Spleen (tissue), 11 donors: ENCODE measurements at regions not wholly inside any gene's neighbourhood (a gene's known extent, or its start where the extent isn't known, plus 50 kb on each side); places are given as distances from the start of the nearest gene placed in this dataset.
"Not testable (repeated sequence)": the region's sequence is repeated elsewhere in the genome, so short reads cannot be mapped to it uniquely, and the experiment has no call there.

Experiments used
- DNase-seq: peaks from one replicate; pipeline ENCODE4 v3.0.0-alpha.2; 2020
- H3K27ac ChIP-seq, 8 donors: fragments of 200-600 bp; sonication (generic) in 7 of 8; 1 replicate in 4 of 8; 2 replicates in 4 of 8; pipeline versions ENCODE4 v1.5.0 to v1.8.0; 2016 to 2021; ENCODE audit warnings: inconsistent platforms in 4 of 8, mild to moderate bottlenecking in 4 of 8, moderate library complexity in 1 of 8
- H3K27me3 ChIP-seq, 7 donors: fragments of 200-600 bp; sonication (generic) in 6 of 7; replicated peaks in 1 of 7; 1 replicate in 4 of 7; 2 replicates in 3 of 7; pipeline versions ENCODE4 v1.5.0 to v1.8.0; 2016 to 2021; ENCODE audit warnings: inconsistent platforms in 3 of 7, mild to moderate bottlenecking in 1 of 7
- H3K36me3 ChIP-seq, 6 donors: fragments of 200-600 bp; sonication (generic) in 5 of 6; 1 replicate in 4 of 6; 2 replicates in 2 of 6; pipeline versions ENCODE4 v1.5.0 to v1.8.0; 2016 to 2021; ENCODE audit warnings: inconsistent platforms in 2 of 6
- H3K4me1 ChIP-seq, 6 donors: fragments of 200-600 bp; sonication (generic) in 5 of 6; 1 replicate in 3 of 6; 2 replicates in 3 of 6; pipeline versions ENCODE4 v1.5.0 to v1.8.0; 2016 to 2021; ENCODE audit warnings: inconsistent platforms in 3 of 6
- H3K4me3 ChIP-seq, 8 donors: fragments of 200-600 bp; sonication (generic) in 7 of 8; 1 replicate in 4 of 8; 2 replicates in 4 of 8; pipeline versions ENCODE4 v1.5.0 to v1.8.0; 2016 to 2021; ENCODE audit warnings: inconsistent platforms in 4 of 8, mild to moderate bottlenecking in 4 of 8, moderate library complexity in 2 of 8
- H3K9me3 ChIP-seq, 8 donors: fragments of 200-600 bp; sonication (generic) in 7 of 8; 1 replicate in 4 of 8; 2 replicates in 4 of 8; pipeline versions ENCODE4 v1.5.0 to v1.8.0; 2016 to 2021; ENCODE audit warnings: inconsistent platforms in 4 of 8
- POLR2A ChIP-seq, 3 donors: fragments of 450-650 bp; IDR thresholded peaks; one replicate each; pipeline ENCODE4 v1.5.1; 2017; ENCODE audit warnings: antibody characterized with exemption in 3 of 3, mild to moderate bottlenecking in 1 of 3
- POLR2AphosphoS5 ChIP-seq, 3 donors: sonication (generic); formaldehyde crosslinking; IDR thresholded peaks; one replicate each; pipeline ENCODE4 v1.5.1; 2017; ENCODE audit warnings: antibody characterized with exemption in 3 of 3
- WGBS, 5 donors: extraction: QIAGEN DNeasy Blood & Tissue Kit in 3 of 5; methylation state at CpG; one replicate each; pipeline versions ENCODE4 v1.1.5 to v1.1.7; 2013 to 2018; 5-methylcytosine and 5-hydroxymethylcytosine counted together
- intact Hi-C: fragments of 100-400 bp; cut with DNase I; formaldehyde crosslinking; loops from one replicate; pipeline ENCODE4 v1.15.0; 2023; ENCODE audit warnings: low total_unique reads
- TF ChIP-seq, protein P1 (sequence below), 11 experiments: fragments of 200-600 bp in 7 of 11; fragments of 450-650 bp in 4 of 11; sonication (generic) in 4 of 11; IDR thresholded peaks in 8 of 11; conservative IDR thresholded peaks in 3 of 11; 1 replicate in 7 of 11; 2 replicates in 4 of 11; pipeline versions ENCODE4 v1.4.0 to v1.8.0; 2016 to 2021; ENCODE audit warnings: antibody characterized with exemption in 11 of 11, inconsistent platforms in 4 of 11, mild to moderate bottlenecking in 1 of 11
- donor health status: healthy with polysubstance abuse.
- donor health status: DM: no; HTN: no; CAD: no; lungs with moderate emphysema.
- donor health status: DM: no; HTN: no; CAD: no.
- donor health status: Bipolar disorder and iron deficiency.
- donor health status: healthy.
- donor health status: DM: no; HTN: no; CAD: no.
- donor health status: DM: yes; HTN: yes; CAD: no.

DNA sequence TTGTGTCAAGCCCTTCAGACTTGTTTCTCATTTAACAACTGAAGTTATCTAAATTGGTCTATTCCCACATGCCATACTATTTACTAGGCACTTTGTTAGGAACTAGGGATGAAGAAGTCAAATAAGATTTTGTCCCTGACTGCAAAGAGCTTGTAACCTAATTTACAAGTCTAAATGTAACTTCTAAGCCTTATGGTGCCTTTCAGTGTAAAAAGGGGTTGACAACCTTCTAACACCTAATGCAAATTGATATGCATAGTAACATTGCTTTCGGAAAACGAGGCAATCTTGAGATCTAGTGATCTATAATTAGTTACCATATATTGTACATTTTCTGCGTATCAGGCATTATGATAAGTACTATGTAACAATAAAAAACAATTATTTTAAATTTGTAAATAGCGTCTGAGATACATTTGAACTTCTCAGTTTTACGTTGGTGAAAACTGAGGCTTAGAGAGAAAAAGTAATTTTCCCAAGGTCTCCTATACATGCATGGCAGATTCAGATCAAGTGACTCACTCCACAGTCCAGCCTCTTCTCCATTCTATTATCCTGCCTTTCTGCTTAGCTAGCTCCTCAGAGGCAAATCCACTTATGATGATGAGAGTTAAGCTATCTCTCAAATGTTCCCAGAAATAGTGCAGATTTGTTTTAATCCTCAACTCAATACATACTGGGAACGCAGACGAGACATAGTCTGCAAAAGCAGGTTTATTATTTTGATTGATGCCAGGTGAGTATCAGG, 764.9 kb upstream of the SLITRK5 start:
- DNase-seq, result no peak
- intact Hi-C loops, result no loop called here
- no peak for TF ChIP-seq POLR2AphosphoS5 (IDR thresholded peaks at IDR 0.05)
- TF ChIP-seq, protein P1, sequence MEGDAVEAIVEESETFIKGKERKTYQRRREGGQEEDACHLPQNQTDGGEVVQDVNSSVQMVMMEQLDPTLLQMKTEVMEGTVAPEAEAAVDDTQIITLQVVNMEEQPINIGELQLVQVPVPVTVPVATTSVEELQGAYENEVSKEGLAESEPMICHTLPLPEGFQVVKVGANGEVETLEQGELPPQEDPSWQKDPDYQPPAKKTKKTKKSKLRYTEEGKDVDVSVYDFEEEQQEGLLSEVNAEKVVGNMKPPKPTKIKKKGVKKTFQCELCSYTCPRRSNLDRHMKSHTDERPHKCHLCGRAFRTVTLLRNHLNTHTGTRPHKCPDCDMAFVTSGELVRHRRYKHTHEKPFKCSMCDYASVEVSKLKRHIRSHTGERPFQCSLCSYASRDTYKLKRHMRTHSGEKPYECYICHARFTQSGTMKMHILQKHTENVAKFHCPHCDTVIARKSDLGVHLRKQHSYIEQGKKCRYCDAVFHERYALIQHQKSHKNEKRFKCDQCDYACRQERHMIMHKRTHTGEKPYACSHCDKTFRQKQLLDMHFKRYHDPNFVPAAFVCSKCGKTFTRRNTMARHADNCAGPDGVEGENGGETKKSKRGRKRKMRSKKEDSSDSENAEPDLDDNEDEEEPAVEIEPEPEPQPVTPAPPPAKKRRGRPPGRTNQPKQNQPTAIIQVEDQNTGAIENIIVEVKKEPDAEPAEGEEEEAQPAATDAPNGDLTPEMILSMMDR (IDR thresholded peaks at IDR 0.05 in 8 of 11, conservative IDR thresholded peaks at IDR 0.05 in 3 of 11), result no peak
- no peak for TF ChIP-seq POLR2A (IDR thresholded peaks at IDR 0.05)
- H3K4me3 ChIP-seq, result no peak overlapping the region
- H3K27ac ChIP-seq, result no peak overlapping the region
- H3K9me3 ChIP-seq, result no peaks in the 10 kb centered on the region
- H3K27me3 ChIP-seq, result no peaks in the 10 kb centered on the region
- H3K36me3 ChIP-seq, result no peaks in the 10 kb centered on the region
- no peaks in the 10 kb centered on the region for H3K4me1 ChIP-seq
- 82 to 86% (median 84%) methylated on average over 7 of the region's 7 CpGs for WGBS, 5 donors

DNA sequence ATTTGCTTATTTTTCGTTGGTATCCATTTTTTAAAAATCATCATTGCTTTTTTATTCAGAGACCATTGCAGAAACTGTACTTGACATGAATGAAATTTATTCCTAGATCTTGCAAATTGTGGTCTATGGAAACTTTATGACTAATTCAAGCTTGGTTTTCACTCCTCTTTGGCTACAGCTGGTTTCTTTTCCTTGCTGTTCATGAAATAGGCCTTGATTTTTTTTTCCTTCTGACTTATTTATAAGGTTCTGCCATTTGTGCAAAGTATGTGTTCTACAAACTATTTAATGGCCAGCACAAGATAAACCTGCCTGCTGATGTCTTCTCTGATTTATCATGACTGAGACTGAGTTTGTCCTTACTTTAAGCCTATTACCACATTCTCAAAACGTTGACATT, 764.0 kb upstream of the SLITRK5 start:
- Histone ChIP-seq H3K4me3 (no peak overlapping the region), H3K9me3 (no peaks in the 10 kb centered on the region), H3K27ac (no peak overlapping the region), H3K27me3 (no peaks in the 10 kb centered on the region), H3K4me1 (no peaks in the 10 kb centered on the region), H3K36me3 (no peaks in the 10 kb centered on the region)
- intact Hi-C loops, result no loop called here
- no peak for DNase-seq
- TF ChIP-seq POLR2A (IDR thresholded peaks at IDR 0.05), result no peak
- no peak for TF ChIP-seq POLR2AphosphoS5 (IDR thresholded peaks at IDR 0.05)
- TF ChIP-seq, protein P1 (IDR thresholded peaks at IDR 0.05 in 8 of 11, conservative IDR thresholded peaks at IDR 0.05 in 3 of 11), result no peak
- 31 to 59% (median 50%) methylated on average over 2 of the region's 2 CpGs for WGBS, 5 donors

DNA sequence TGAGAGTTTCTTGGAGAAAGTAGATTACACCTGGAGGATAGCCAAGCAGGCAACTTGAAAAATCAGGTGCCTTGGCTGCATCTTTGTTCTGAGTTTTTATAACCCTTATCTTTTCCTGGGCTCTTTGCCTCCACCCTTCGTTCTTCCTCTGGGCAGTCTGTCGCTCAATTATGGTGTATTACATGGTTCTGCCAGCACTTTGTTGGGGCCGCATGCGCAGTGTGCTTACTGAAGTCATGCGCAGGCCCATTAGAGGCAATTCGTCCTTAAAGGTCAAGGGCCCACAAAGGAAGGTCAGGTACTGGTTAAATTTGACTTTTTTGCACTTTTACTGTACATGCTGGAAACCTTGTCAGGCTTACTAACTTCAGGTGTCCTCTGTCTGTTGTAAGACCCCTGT, 761.9 kb upstream of the SLITRK5 start:
- no peak overlapping the region for H3K4me3 ChIP-seq
- no peaks in the 10 kb centered on the region for H3K4me1 ChIP-seq
- H3K9me3 ChIP-seq, result peaks cover 0 to 3% (median 0%) of the 10 kb centered on the region in 8 donors
- H3K36me3 ChIP-seq, result no peaks in the 10 kb centered on the region
- no peak overlapping the region for H3K27ac ChIP-seq
- WGBS, 5 donors, result 78 to 91% (median 85%) methylated on average over 6 of the region's 6 CpGs
- no peak for DNase-seq
- no peaks in the 10 kb centered on the region for H3K27me3 ChIP-seq
- TF ChIP-seq, protein P1 (IDR thresholded peaks at IDR 0.05 in 8 of 11, conservative IDR thresholded peaks at IDR 0.05 in 3 of 11), result no peak
- TF ChIP-seq POLR2A (IDR thresholded peaks at IDR 0.05) (no peak), POLR2AphosphoS5 (IDR thresholded peaks at IDR 0.05) (no peak)
- intact Hi-C loops, result no loop called here

DNA sequence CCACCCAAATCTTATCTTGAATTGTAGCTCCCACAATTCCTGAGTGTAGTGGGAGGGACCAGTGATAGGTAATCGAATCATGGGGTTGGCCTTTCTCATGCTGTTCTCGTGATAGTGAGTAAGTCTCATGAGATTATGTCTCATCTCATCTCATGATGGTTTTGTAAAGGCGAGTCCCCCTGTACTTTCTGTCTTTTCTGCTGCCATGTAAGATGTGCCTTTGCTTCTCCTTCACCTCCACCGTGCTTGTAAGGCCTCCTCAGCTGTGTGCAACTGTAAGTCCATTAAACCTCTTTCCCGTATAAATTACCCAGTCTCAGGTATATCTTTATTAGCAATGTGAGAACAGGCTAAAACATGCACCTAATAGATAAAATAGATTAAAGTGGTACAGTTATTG, 756.4 kb upstream of the SLITRK5 start:
- 77 to 91% (median 86%) methylated on average over 5 of the region's 5 CpGs for WGBS, 5 donors
- no peak for DNase-seq
- peaks cover 0 to 9% (median 0%) of the 10 kb centered on the region in 8 donors for H3K9me3 ChIP-seq
- intact Hi-C loops, result no loop called here
- H3K27me3 ChIP-seq, result no peaks in the 10 kb centered on the region
- H3K4me3 ChIP-seq, result no peak overlapping the region
- no peak for TF ChIP-seq POLR2A (IDR thresholded peaks at IDR 0.05)
- TF ChIP-seq, protein P1 (IDR thresholded peaks at IDR 0.05 in 8 of 11, conservative IDR thresholded peaks at IDR 0.05 in 3 of 11), result no peak
- TF ChIP-seq POLR2AphosphoS5 (IDR thresholded peaks at IDR 0.05), result no peak
- H3K36me3 ChIP-seq, result no peaks in the 10 kb centered on the region
- no peak overlapping the region for H3K27ac ChIP-seq
- H3K4me1 ChIP-seq, result no peaks in the 10 kb centered on the region

DNA sequence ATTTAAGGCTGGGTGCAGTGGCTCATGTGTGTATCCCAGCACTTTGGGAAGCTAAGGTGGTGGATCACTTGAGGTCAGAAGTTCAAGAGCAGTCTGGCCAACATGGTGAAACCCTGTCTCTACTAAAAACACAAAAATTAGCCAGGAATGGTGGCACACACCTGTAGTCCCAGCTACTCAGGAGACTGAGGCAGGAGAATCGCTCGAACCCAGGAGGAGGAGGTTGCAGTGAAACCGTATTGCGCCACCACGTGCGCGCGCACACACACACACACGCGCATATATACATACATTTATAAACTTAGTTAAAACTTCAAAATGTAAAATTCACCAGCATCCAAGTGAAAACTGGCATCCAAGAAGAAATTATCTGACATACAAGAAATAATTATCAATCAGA, 753.7 kb upstream of the SLITRK5 start:
- H3K27me3 ChIP-seq, H3K36me3 ChIP-seq, H3K4me1 ChIP-seq, DNase-seq, H3K27ac ChIP-seq, intact Hi-C loops, H3K9me3 ChIP-seq, H3K4me3 ChIP-seq: not testable (repeated sequence)
- WGBS, 5 donors, result 94 to 98% (median 98%) methylated on average over 10 of the region's 10 CpGs
